ENCODE measurements at regions not wholly inside any gene's neighbourhood (a gene's known extent, or its start where the extent isn't known, plus 50 kb on each side); places are given as distances from the start of the nearest gene placed in this dataset.

- no peak overlapping the region for H2AFZ ChIP-seq
- DNase-seq (ENCODE audit: low spot score) (no peak), ATAC-seq (no peak)
- no peaks in the 10 kb centered on the region for H3F3A ChIP-seq (replicated peaks; ENCODE audit: low read depth)
- no peak overlapping the region for H3K27ac Mint-ChIP-seq
- TF ChIP-seq JUNB (IDR thresholded peaks at IDR 0.05; ENCODE audit: unreplicated experiment) (no peak), ETS1 (IDR thresholded peaks at IDR 0.05) (no peak), ZNF114 (CRISPR knock-in tag; IDR thresholded peaks at IDR 0.05) (no peak), NANOG (IDR thresholded peaks at IDR 0.05; ENCODE audit: borderline replicate concordance) (no peak), EZH2 (IDR thresholded peaks at IDR 0.05; ENCODE audit: low read depth, unreplicated experiment) (no peak), POLR2AphosphoS5 (IDR thresholded peaks at IDR 0.05; ENCODE audit: low read depth) (no peak), CTCF (conservative IDR thresholded peaks at IDR 0.05; ENCODE audit: low read depth in 2 of 2) (no peak), STAT1 (IDR thresholded peaks at IDR 0.05; ENCODE audit: unreplicated experiment) (no peak)
- H3K4me1 Mint-ChIP-seq: no peaks in the 10 kb centered on the region
- no peaks in the 10 kb centered on the region for H3K4me1 ChIP-seq (ENCODE audit: insufficient read depth)
- no peak overlapping the region for H3K4me2 ChIP-seq
- H3K27ac ChIP-seq (ENCODE audit: low read depth): no peak overlapping the region
- H3K36me3 Mint-ChIP-seq (ENCODE audit: low read depth): peaks cover 5% of the 10 kb centered on the region; the same call in 1 of the 3 replicates
- no peak overlapping the region for H3K4me3 ChIP-seq
- no peaks in the 10 kb centered on the region for H3K9me2 ChIP-seq (ENCODE audit: insufficient read depth)
- H3K27me3 ChIP-seq (ENCODE audit: insufficient read depth): no peaks in the 10 kb centered on the region
- H3K36me3 ChIP-seq (ENCODE audit: insufficient read depth): 0 out of 2 replicates have a peak, but pooled peaks cover 3% of the 10 kb centered on the region
- no peaks in the 10 kb centered on the region for H3K79me2 ChIP-seq (replicated peaks; ENCODE audit: insufficient read depth)
- peaks cover 44% of the 10 kb centered on the region for H3K9me3 Mint-ChIP-seq
- no peak overlapping the region for H3K4me3 Mint-ChIP-seq
- no peaks in the 10 kb centered on the region for H4K20me1 ChIP-seq (replicated peaks; ENCODE audit: insufficient read depth)
- peaks cover 2% of the 10 kb centered on the region for H3K27me3 Mint-ChIP-seq (ENCODE audit: insufficient read depth, low read depth, poor library complexity)
These were observed 635.2 kb upstream of the SPANXN1 start for GRCh38 chrX:144612076-144612475.

GRCh38 chrX:144616317-144616716 is 631.0 kb upstream of the SPANXN1 start:
- H3K36me3 ChIP-seq (ENCODE audit: insufficient read depth): no peaks in the 10 kb centered on the region
- H3K4me2 ChIP-seq: no peak overlapping the region
- H3K27ac ChIP-seq (ENCODE audit: low read depth): no peak overlapping the region
- no peak for DNase-seq (ENCODE audit: low spot score)
- Mint-ChIP-seq H3K36me3 (ENCODE audit: low read depth) (no peaks in the 10 kb centered on the region; the same call in 2 of the 3 replicates), H3K4me1 (no peaks in the 10 kb centered on the region), H3K27me3 (ENCODE audit: insufficient read depth, low read depth, poor library complexity) (peaks cover 2% of the 10 kb centered on the region), H3K27ac (no peak overlapping the region), H3K9me3 (peaks cover 67% of the 10 kb centered on the region), H3K4me3 (no peak overlapping the region)
- H3F3A ChIP-seq (replicated peaks; ENCODE audit: low read depth): no peaks in the 10 kb centered on the region
- no peak overlapping the region for H3K4me3 ChIP-seq
- no peaks in the 10 kb centered on the region for H3K79me2 ChIP-seq (replicated peaks; ENCODE audit: insufficient read depth)
- no peaks in the 10 kb centered on the region for H4K20me1 ChIP-seq (replicated peaks; ENCODE audit: insufficient read depth)
- no peak for TF ChIP-seq EZH2 (IDR thresholded peaks at IDR 0.05; ENCODE audit: low read depth, unreplicated experiment)
- TF ChIP-seq EZH2phosphoT487 (IDR thresholded peaks at IDR 0.05; ENCODE audit: unreplicated experiment): no peak
- TF ChIP-seq POLR2AphosphoS5 (IDR thresholded peaks at IDR 0.05; ENCODE audit: low read depth): no peak
- no peak for TF ChIP-seq ZNF331 (CRISPR knock-in tag; IDR thresholded peaks at IDR 0.05; ENCODE audit: low read depth)
- no peaks in the 10 kb centered on the region for H3K9me2 ChIP-seq (ENCODE audit: insufficient read depth)
- no peaks in the 10 kb centered on the region for H3K27me3 ChIP-seq (ENCODE audit: insufficient read depth)
- no peak for ATAC-seq
- H2AFZ ChIP-seq: no peak overlapping the region
- no peaks in the 10 kb centered on the region for H3K4me1 ChIP-seq (ENCODE audit: insufficient read depth)
